GM23248 (cell line): ENCODE measurements at regions not wholly inside any gene's neighbourhood (a gene's known extent, or its start where the extent isn't known, plus 50 kb on each side); places are given as distances from the start of the nearest gene placed in this dataset.

Experiments used
- EZH2 ChIP-seq: fragments of 200-600 bp; sonication (generic); IDR thresholded peaks from 2 replicates; pipeline ENCODE4 v1.6.1; 2018; ENCODE audit warnings: antibody characterized with exemption, mild to moderate bottlenecking; ENCODE audit not compliant: insufficient read depth, poor library complexity, severe bottlenecking
- EZH2phosphoT487 ChIP-seq: fragments of 200-600 bp; sonication (generic); IDR thresholded peaks from 2 replicates; pipeline ENCODE4 v1.6.1; 2018; ENCODE audit warnings: antibody characterized with exemption, moderate library complexity, mild to moderate bottlenecking, low read depth; ENCODE audit not compliant: insufficient read depth

- TF ChIP-seq EZH2, result no peak
- TF ChIP-seq EZH2phosphoT487, result no peak
Observed at GRCh38 chr9:88916894-88917293, 74.4 kb upstream of the S1PR3 start.
